H1 (cell line): ENCODE measurements at regions not wholly inside any gene's neighbourhood (a gene's known extent, or its start where the extent isn't known, plus 50 kb on each side); places are given as distances from the start of the nearest gene placed in this dataset.
"Not testable (repeated sequence)": the region's sequence is repeated elsewhere in the genome, so short reads cannot be mapped to it uniquely, and the experiment has no call there.

Experiments used
- CTCF ChIA-PET: fragments of 300-600 bp; sonication (Branson Sonifier 250); formaldehyde crosslinking; loops from one replicate; lab custom pipeline; 2021; ENCODE audit not compliant: partially characterized antibody; lab: Charles Lee
- POLR2A ChIA-PET: fragments of 300-600 bp; sonication (Branson Sonifier 250); formaldehyde crosslinking; loops from one replicate; lab custom pipeline; 2021; ENCODE audit warnings: inconsistent platforms; ENCODE audit not compliant: partially characterized antibody; lab: Charles Lee
- DNase-seq, 2 experiments: peaks; one replicate each; pipeline versions ENCODE4 v3.0.0 to v3.0.0-alpha.2; 2010 to 2022; ENCODE audit warnings: low spot score in 2 of 2, low read depth in 1 of 2, mixed read lengths in 1 of 2
- FAIRE-seq: peaks from 2 replicates; lab custom pipeline; 2011; peaks lifted over from hg19 to GRCh38; lab: Jason Lieb, UNC
- H2AFZ ChIP-seq: 2 replicates; pipeline ENCODE4 v1.8.1; 2012; ENCODE audit warnings: low read length, inconsistent platforms
- H2AK5ac ChIP-seq: 2 replicates; pipeline ENCODE4 v1.6.1; 2013; ENCODE audit warnings: low read depth, low read length
- H2BK120ac ChIP-seq: replicated peaks from 2 replicates; pipeline ENCODE3; 2013; ENCODE audit warnings: low read depth, low read length, inconsistent platforms
- H2BK12ac ChIP-seq: 2 replicates; pipeline ENCODE4 v1.6.1; 2013; ENCODE audit warnings: low read depth, low read length
- H2BK15ac ChIP-seq: 2 replicates; pipeline ENCODE4 v1.6.1; 2013; ENCODE audit warnings: low read length
- H2BK20ac ChIP-seq: 2 replicates; pipeline ENCODE4 v1.6.1; 2013; ENCODE audit warnings: low read length
- H2BK5ac ChIP-seq: 2 replicates; pipeline ENCODE4 v1.6.1; 2013; ENCODE audit warnings: low read depth, low read length
- H3K14ac ChIP-seq: 2 replicates; pipeline ENCODE4 v1.6.1; 2013; ENCODE audit warnings: inconsistent platforms; ENCODE audit not compliant: insufficient read length
- H3K18ac ChIP-seq: 2 replicates; pipeline ENCODE4 v1.6.1; 2013; ENCODE audit warnings: low read length; ENCODE audit errors: extremely low read depth
- H3K23ac ChIP-seq: 2 replicates; pipeline ENCODE4 v1.6.1; 2013; ENCODE audit warnings: inconsistent platforms; ENCODE audit not compliant: insufficient read length
- H3K23me2 ChIP-seq: 2 replicates; pipeline ENCODE4 v1.6.1; 2013; ENCODE audit warnings: low read depth, low read length
- H3K27ac ChIP-seq: 2 replicates; pipeline ENCODE4 v1.6.1; 2011; ENCODE audit warnings: low read depth, low read length, inconsistent platforms
- H3K27me3 ChIP-seq, 4 experiments: replicated peaks in 1 of 4; 1 replicate in 1 of 4; 2 replicates in 3 of 4; pipeline versions ENCODE4 v1.6.1 to v1.8.1; 2011 to 2013; ENCODE audit warnings: low read length in 3 of 4, mild to moderate bottlenecking in 3 of 4, inconsistent platforms in 2 of 4, mixed read lengths in 2 of 4, moderate library complexity in 1 of 4; ENCODE audit not compliant: control insufficient read depth in 3 of 4, insufficient read depth in 3 of 4; ENCODE audit errors: extremely low read depth in 1 of 4
- H3K36me3 ChIP-seq, 4 experiments: 2 replicates each; pipeline versions ENCODE4 v1.6.1 to v1.8.1; 2011 to 2013; ENCODE audit warnings: mild to moderate bottlenecking in 4 of 4, low read length in 3 of 4, moderate library complexity in 2 of 4, control low read depth in 1 of 4, inconsistent platforms in 1 of 4; ENCODE audit not compliant: insufficient read depth in 4 of 4, control insufficient read depth in 2 of 4
- H3K4ac ChIP-seq: replicated peaks from 2 replicates; pipeline ENCODE3; 2013; ENCODE audit warnings: low read length, low read depth, mixed read lengths, inconsistent platforms; ENCODE audit not compliant: insufficient read length
- H3K4me1 ChIP-seq, 4 experiments: replicated peaks in 1 of 4; 1 replicate in 1 of 4; 2 replicates in 3 of 4; pipeline versions ENCODE4 v1.6.1 to v1.8.1; 2011 to 2013; ENCODE audit warnings: low read length in 3 of 4, inconsistent platforms in 2 of 4, mixed read lengths in 1 of 4; ENCODE audit not compliant: insufficient read depth in 4 of 4, control insufficient read depth in 3 of 4
- H3K4me2 ChIP-seq, 2 experiments: 2 replicates each; pipeline versions ENCODE4 v1.6.1 to v1.8.1; 2011 to 2013; ENCODE audit warnings: low read depth in 2 of 2, low read length in 2 of 2, control low read depth in 1 of 2, inconsistent platforms in 1 of 2, mild to moderate bottlenecking in 1 of 2; ENCODE audit not compliant: insufficient read depth in 1 of 2
- H3K4me3 ChIP-seq, 4 experiments: fragments of 200-600, 300-600 bp in 1 of 4; sonication (generic), shearing (Covaris generic), sonication (Bioruptor Twin) in 1 of 4; 2 replicates each; pipeline versions ENCODE4 v1.5.1 to v1.8.1; 2011 to 2016; ENCODE audit warnings: low read length in 4 of 4, low read depth in 3 of 4, control low read depth in 2 of 4, inconsistent platforms in 2 of 4, mild to moderate bottlenecking in 2 of 4, mixed read lengths in 1 of 4, moderate library complexity in 1 of 4; ENCODE audit not compliant: insufficient read depth in 2 of 4; ENCODE audit errors: extremely low read depth in 1 of 4
- H3K56ac ChIP-seq: replicated peaks from 2 replicates; pipeline ENCODE3; 2013; ENCODE audit warnings: low read depth, mild to moderate bottlenecking, mixed read lengths, low read length, inconsistent platforms; ENCODE audit not compliant: insufficient read length
- H3K79me1 ChIP-seq: 2 replicates; pipeline ENCODE4 v1.6.1; 2013; ENCODE audit warnings: low read depth, low read length, control low read depth
- H3K79me2 ChIP-seq, 2 experiments: 2 replicates each; pipeline versions ENCODE4 v1.6.1 to v1.8.1; 2012 to 2013; ENCODE audit warnings: low read length in 2 of 2, mild to moderate bottlenecking in 2 of 2, inconsistent platforms in 1 of 2; ENCODE audit not compliant: insufficient read depth in 2 of 2, control insufficient read depth in 1 of 2
- H3K9ac ChIP-seq, 4 experiments: replicated peaks in 1 of 4; 1 replicate in 1 of 4; 2 replicates in 3 of 4; pipeline versions ENCODE4 v1.6.1 to v1.8.1; 2011 to 2013; ENCODE audit warnings: low read depth in 3 of 4, low read length in 3 of 4, control low read depth in 2 of 4, mild to moderate bottlenecking in 2 of 4, moderate library complexity in 2 of 4, inconsistent platforms in 1 of 4; ENCODE audit errors: extremely low read depth in 1 of 4
- H3K9me3 ChIP-seq, 2 experiments: 2 replicates each; pipeline versions ENCODE4 v1.6.1 to v1.8.1; 2012 to 2013; ENCODE audit warnings: mild to moderate bottlenecking in 2 of 2, moderate library complexity in 2 of 2, control low read depth in 1 of 2, inconsistent platforms in 1 of 2, low read depth in 1 of 2, low read length in 1 of 2, mixed read lengths in 1 of 2; ENCODE audit not compliant: insufficient read depth in 2 of 2
- H4K20me1 ChIP-seq, 2 experiments: replicated peaks in 1 of 2; 2 replicates each; pipeline versions ENCODE3 to v1.8.1; 2011 to 2013; ENCODE audit warnings: inconsistent platforms in 2 of 2, low read length in 2 of 2, mild to moderate bottlenecking in 1 of 2; ENCODE audit not compliant: insufficient read depth in 2 of 2, control insufficient read depth in 1 of 2
- H4K5ac ChIP-seq: 2 replicates; pipeline ENCODE4 v1.6.1; 2013; ENCODE audit warnings: low read length, low read depth, mixed read lengths, inconsistent platforms; ENCODE audit not compliant: insufficient read length
- H4K8ac ChIP-seq: 2 replicates; pipeline ENCODE4 v1.8.0; 2013; ENCODE audit warnings: mild to moderate bottlenecking, moderate library complexity, low read length, inconsistent platforms; ENCODE audit not compliant: insufficient read depth; ENCODE audit errors: extremely low read depth
- H4K91ac ChIP-seq: replicated peaks from 2 replicates; pipeline ENCODE3; 2013; ENCODE audit warnings: low read length, mixed read lengths, inconsistent platforms; ENCODE audit not compliant: insufficient read length
- WGBS, 2 experiments: shearing (Covaris generic) in 1 of 2; methylation state at CpG; one replicate each; pipeline versions ENCODE4 v1.1.6 to v1.1.7; 2013 to 2015; ENCODE audit warnings: low lambda C conversion rate in 2 of 2, mixed read lengths in 2 of 2, inconsistent platforms in 1 of 2, low coverage in 1 of 2, missing lambda C conversion rate in 1 of 2; ENCODE audit not compliant: insufficient replicate concordance in 2 of 2, insufficient coverage in 1 of 2, insufficient read length in 1 of 2; ENCODE audit errors: extremely low coverage in 1 of 2, missing lambda C conversion rate in 1 of 2; 5-methylcytosine and 5-hydroxymethylcytosine counted together

DNA sequence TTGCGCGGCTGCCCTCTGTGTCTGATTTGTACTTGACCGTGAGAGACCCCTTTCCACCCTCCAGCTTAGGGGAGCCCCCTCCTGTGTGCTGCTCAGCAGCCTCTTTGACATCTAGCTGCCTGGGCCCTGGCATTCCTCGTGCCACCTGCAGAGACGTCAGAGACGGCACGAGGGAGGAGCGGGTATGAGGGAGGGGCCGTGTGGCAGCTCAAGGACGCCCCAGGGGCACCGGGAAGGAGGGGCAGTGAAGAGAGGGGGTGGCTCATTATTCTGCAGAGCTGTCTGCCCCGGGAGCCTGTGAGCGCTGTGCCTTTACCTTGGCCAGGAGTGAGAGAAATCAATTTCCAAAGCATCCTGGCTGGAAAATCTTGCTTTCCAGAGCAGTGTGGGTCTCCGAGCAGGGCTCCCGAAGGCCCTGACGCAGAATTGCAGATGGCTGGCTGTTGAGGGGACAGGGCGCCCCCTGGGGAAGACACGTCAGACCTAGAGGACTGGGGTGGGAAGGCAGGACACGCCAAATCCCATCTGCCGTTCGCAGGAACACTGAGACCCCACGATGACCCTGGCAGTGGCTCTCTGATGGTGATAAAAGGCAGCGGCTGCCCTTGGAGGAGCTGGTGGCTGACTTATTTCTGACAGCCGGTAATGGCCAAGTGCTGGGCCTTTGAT, 3950.5 kb upstream of the TPTE start:
- H4K5ac ChIP-seq, H3K14ac ChIP-seq, H3K18ac ChIP-seq, H2BK5ac ChIP-seq, H3K4me1 ChIP-seq, H3K79me2 ChIP-seq, FAIRE-seq, H3K9ac ChIP-seq, H2BK12ac ChIP-seq, CTCF ChIA-PET, H3K56ac ChIP-seq, POLR2A ChIA-PET, H2AK5ac ChIP-seq, H3K4ac ChIP-seq, H2BK15ac ChIP-seq, H4K20me1 ChIP-seq, H2BK20ac ChIP-seq, H3K79me1 ChIP-seq, H4K91ac ChIP-seq, H3K4me2 ChIP-seq, H3K36me3 ChIP-seq, H3K23me2 ChIP-seq, H3K27ac ChIP-seq, H2AFZ ChIP-seq, H2BK120ac ChIP-seq, H3K23ac ChIP-seq, H4K8ac ChIP-seq, DNase-seq, H3K4me3 ChIP-seq, H3K27me3 ChIP-seq, H3K9me3 ChIP-seq: not testable (repeated sequence)
- no CpG with 5 or more reads among the region's 24 CpGs for WGBS, 2 experiments

GRCh38 chr21:6573576-6573975, 3947.8 kb upstream of the TPTE start:
- H2BK15ac ChIP-seq, FAIRE-seq: not testable (repeated sequence)
- no CpG with 5 or more reads among the region's 15 CpGs for whole genome bisulfite sequencing, 2 experiments

More at GRCh38 chr21:6573576-6573975, 3947.8 kb upstream of the TPTE start:
- H3K4me1 ChIP-seq, H2BK20ac ChIP-seq, H3K36me3 ChIP-seq, H3K27ac ChIP-seq, H3K9ac ChIP-seq, H4K20me1 ChIP-seq, H3K79me1 ChIP-seq, POLR2A ChIA-PET, H3K23ac ChIP-seq, CTCF ChIA-PET, H3K79me2 ChIP-seq, H4K91ac ChIP-seq, H4K8ac ChIP-seq, H3K4ac ChIP-seq, H3K23me2 ChIP-seq, H2BK120ac ChIP-seq, H2AFZ ChIP-seq, DNase-seq, H2BK5ac ChIP-seq, H3K18ac ChIP-seq, H3K4me3 ChIP-seq, H2AK5ac ChIP-seq, H3K56ac ChIP-seq, H3K4me2 ChIP-seq, H3K14ac ChIP-seq, H3K27me3 ChIP-seq, H2BK12ac ChIP-seq, H4K5ac ChIP-seq, H3K9me3 ChIP-seq: not testable (repeated sequence)
